ENCODE measurements at regions not wholly inside any gene's neighbourhood (a gene's known extent, or its start where the extent isn't known, plus 50 kb on each side); places are given as distances from the start of the nearest gene placed in this dataset.

GRCh38 chrX:25805744-25806143 lies 332.4 kb upstream of the MAGEB18 start:
- TF ChIP-seq CREB1 (IDR thresholded peaks at IDR 0.05) (no peak), CREB1 (CRISPR knock-in tag; IDR thresholded peaks at IDR 0.05) (no peak), ZBTB1 (CRISPR knock-in tag; IDR thresholded peaks at IDR 0.05; ENCODE audit: borderline replicate concordance, low read depth) (no peak), TAF1 (IDR thresholded peaks at IDR 0.05; ENCODE audit: control insufficient read depth, extremely low read depth, insufficient read depth, low read length, severe bottlenecking) (no peak), RBFOX2 (IDR thresholded peaks at IDR 0.05; ENCODE audit: low read depth, low read length) (no peak), HNRNPH1 (optimal IDR thresholded peaks at IDR 0.05; ENCODE audit: low read depth, low read length) (no peak), POLR3A (IDR thresholded peaks at IDR 0.05; ENCODE audit: borderline replicate concordance, extremely low read depth, insufficient read depth, insufficient read length) (no peak), ATF3 (IDR thresholded peaks at IDR 0.05) (no peak), ATF3 (CRISPR knock-in tag; conservative IDR thresholded peaks at IDR 0.05) (no peak), RBM17 (IDR thresholded peaks at IDR 0.05; ENCODE audit: borderline replicate concordance, low read depth, low read length) (no peak), EZH2 (IDR thresholded peaks at IDR 0.05; ENCODE audit: borderline replicate concordance, low read depth, low read length) (no peak)
- TF ChIP-seq, protein P1, sequence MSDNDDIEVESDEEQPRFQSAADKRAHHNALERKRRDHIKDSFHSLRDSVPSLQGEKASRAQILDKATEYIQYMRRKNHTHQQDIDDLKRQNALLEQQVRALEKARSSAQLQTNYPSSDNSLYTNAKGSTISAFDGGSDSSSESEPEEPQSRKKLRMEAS (CRISPR knock-in tag; IDR thresholded peaks at IDR 0.05), result no peak
- TF ChIP-seq, protein P2, sequence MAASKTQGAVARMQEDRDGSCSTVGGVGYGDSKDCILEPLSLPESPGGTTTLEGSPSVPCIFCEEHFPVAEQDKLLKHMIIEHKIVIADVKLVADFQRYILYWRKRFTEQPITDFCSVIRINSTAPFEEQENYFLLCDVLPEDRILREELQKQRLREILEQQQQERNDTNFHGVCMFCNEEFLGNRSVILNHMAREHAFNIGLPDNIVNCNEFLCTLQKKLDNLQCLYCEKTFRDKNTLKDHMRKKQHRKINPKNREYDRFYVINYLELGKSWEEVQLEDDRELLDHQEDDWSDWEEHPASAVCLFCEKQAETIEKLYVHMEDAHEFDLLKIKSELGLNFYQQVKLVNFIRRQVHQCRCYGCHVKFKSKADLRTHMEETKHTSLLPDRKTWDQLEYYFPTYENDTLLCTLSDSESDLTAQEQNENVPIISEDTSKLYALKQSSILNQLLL (CRISPR knock-in tag; IDR thresholded peaks at IDR 0.05; ENCODE audit: borderline replicate concordance), result no peak
- TF ChIP-seq, protein P3, sequence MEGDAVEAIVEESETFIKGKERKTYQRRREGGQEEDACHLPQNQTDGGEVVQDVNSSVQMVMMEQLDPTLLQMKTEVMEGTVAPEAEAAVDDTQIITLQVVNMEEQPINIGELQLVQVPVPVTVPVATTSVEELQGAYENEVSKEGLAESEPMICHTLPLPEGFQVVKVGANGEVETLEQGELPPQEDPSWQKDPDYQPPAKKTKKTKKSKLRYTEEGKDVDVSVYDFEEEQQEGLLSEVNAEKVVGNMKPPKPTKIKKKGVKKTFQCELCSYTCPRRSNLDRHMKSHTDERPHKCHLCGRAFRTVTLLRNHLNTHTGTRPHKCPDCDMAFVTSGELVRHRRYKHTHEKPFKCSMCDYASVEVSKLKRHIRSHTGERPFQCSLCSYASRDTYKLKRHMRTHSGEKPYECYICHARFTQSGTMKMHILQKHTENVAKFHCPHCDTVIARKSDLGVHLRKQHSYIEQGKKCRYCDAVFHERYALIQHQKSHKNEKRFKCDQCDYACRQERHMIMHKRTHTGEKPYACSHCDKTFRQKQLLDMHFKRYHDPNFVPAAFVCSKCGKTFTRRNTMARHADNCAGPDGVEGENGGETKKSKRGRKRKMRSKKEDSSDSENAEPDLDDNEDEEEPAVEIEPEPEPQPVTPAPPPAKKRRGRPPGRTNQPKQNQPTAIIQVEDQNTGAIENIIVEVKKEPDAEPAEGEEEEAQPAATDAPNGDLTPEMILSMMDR (IDR thresholded peaks at IDR 0.05 in 2 of 3, conservative IDR thresholded peaks at IDR 0.05 in 1 of 3; ENCODE audit: insufficient read depth in 2 of 3, low read depth in 1 of 3, low read length in 3 of 3), result no peak
- TF ChIP-seq, protein P4, sequence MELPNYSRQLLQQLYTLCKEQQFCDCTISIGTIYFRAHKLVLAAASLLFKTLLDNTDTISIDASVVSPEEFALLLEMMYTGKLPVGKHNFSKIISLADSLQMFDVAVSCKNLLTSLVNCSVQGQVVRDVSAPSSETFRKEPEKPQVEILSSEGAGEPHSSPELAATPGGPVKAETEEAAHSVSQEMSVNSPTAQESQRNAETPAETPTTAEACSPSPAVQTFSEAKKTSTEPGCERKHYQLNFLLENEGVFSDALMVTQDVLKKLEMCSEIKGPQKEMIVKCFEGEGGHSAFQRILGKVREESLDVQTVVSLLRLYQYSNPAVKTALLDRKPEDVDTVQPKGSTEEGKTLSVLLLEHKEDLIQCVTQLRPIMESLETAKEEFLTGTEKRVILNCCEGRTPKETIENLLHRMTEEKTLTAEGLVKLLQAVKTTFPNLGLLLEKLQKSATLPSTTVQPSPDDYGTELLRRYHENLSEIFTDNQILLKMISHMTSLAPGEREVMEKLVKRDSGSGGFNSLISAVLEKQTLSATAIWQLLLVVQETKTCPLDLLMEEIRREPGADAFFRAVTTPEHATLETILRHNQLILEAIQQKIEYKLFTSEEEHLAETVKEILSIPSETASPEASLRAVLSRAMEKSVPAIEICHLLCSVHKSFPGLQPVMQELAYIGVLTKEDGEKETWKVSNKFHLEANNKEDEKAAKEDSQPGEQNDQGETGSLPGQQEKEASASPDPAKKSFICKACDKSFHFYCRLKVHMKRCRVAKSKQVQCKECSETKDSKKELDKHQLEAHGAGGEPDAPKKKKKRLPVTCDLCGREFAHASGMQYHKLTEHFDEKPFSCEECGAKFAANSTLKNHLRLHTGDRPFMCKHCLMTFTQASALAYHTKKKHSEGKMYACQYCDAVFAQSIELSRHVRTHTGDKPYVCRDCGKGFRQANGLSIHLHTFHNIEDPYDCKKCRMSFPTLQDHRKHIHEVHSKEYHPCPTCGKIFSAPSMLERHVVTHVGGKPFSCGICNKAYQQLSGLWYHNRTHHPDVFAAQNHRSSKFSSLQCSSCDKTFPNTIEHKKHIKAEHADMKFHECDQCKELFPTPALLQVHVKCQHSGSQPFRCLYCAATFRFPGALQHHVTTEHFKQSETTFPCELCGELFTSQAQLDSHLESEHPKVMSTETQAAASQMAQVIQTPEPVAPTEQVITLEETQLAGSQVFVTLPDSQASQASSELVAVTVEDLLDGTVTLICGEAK (IDR thresholded peaks at IDR 0.05), result no peak
- TF ChIP-seq, protein P4 (CRISPR knock-in tag; IDR thresholded peaks at IDR 0.05), result no peak

Data from K562 (cell line).